ENCODE measurements at regions not wholly inside any gene's neighbourhood (a gene's known extent, or its start where the extent isn't known, plus 50 kb on each side); places are given as distances from the start of the nearest gene placed in this dataset.

DNA sequence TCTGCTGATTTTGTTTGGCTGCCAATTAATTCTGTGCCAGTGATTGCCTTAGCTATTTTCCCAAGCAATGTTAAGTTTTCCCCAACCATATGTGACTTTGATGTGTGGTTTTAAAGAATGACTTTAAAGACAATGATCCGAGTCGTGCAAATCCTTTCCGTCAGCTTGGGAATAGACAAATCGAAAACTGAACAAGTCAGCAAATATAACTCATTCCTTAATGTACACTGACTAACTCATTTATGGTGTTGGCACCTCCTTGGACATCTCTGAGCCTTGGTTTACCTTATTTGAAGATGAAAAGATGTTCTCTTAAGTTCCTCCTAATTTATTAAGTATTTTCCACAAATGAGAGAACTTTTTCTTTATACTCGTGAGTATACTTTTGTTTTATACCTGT lies 249.4 kb upstream of the SLCO3A1 start:
- Histone ChIP-seq H3K4me2 (ENCODE audit: low read depth, low read length, poor library complexity, severe bottlenecking) (no peak overlapping the region), H4K20me1 (ENCODE audit: insufficient read depth, low read depth, low read length) (no peaks in the 10 kb centered on the region), H3K9me2 (replicated peaks; ENCODE audit: insufficient read depth, low read length) (no peaks in the 10 kb centered on the region), H3K27me3 (ENCODE audit: low read length) (no peaks in the 10 kb centered on the region), H3K79me2 (ENCODE audit: low read length) (no peaks in the 10 kb centered on the region), H3K9ac (ENCODE audit: low read length) (no peak overlapping the region), H2AFZ (ENCODE audit: low read length) (no peak overlapping the region), H3K9me3 (ENCODE audit: low read length) (no peaks in the 10 kb centered on the region), H3K27ac (ENCODE audit: low read length) (no peak overlapping the region), H3K4me1 (ENCODE audit: low read length) (no peaks in the 10 kb centered on the region), H3K36me3 (ENCODE audit: insufficient read depth, low read length) (no peaks in the 10 kb centered on the region), H3K4me3 (ENCODE audit: low read length) (no peak overlapping the region)
- no peak for DNase-seq

DNA sequence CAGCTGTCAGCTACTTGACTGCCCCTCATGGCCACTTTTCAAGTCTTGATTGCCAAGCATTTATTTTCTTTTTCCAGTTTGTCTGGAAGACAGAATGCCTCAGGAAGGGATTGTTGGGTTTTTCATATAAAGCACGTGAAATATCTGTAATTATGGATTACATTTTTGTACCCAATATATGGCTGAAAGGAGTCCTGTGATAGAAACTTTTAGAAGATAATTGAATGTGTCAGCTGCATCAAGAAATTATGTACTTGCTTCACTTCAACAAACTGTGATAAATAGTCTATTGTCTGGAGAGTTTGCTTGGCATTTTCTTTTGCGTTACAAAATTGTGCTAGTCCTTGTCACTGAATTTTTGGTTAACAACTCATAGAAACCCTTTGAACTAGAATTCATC lies 247.9 kb upstream of the SLCO3A1 start:
- Histone ChIP-seq H3K36me3 (ENCODE audit: insufficient read depth, low read length) (no peaks in the 10 kb centered on the region), H3K27me3 (ENCODE audit: low read length) (no peaks in the 10 kb centered on the region), H3K4me1 (ENCODE audit: low read length) (no peaks in the 10 kb centered on the region), H3K27ac (ENCODE audit: low read length) (no peak overlapping the region), H3K79me2 (ENCODE audit: low read length) (no peaks in the 10 kb centered on the region), H3K4me2 (ENCODE audit: low read depth, low read length, poor library complexity, severe bottlenecking) (no peak overlapping the region), H4K20me1 (ENCODE audit: insufficient read depth, low read depth, low read length) (no peaks in the 10 kb centered on the region), H3K4me3 (ENCODE audit: low read length) (no peak overlapping the region), H3K9me3 (ENCODE audit: low read length) (no peaks in the 10 kb centered on the region), H3K9me2 (replicated peaks; ENCODE audit: insufficient read depth, low read length) (no peaks in the 10 kb centered on the region), H2AFZ (ENCODE audit: low read length) (no peak overlapping the region), H3K9ac (ENCODE audit: low read length) (no peak overlapping the region)
- no peak for DNase-seq

DNA sequence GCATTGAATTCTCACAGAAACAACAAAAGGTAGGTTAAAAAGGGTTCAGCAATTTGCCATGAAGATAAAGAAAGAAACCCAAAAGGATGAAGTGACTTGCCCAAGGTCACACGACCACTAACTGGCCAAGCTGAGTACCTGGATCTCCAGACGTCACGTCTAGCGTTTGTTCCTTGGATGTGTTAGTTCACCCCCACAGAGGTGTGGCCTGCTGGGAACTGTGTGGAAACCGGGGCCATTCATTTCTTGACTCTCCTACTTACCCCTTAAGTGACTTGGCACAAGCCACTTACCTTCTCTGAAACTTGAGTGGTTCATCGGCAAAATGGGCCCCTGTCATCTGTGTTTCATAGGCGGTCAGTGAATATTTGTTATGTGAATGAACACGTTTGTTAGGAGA lies 244.3 kb upstream of the SLCO3A1 start:
- Histone ChIP-seq H3K9me3 (ENCODE audit: low read length) (no peaks in the 10 kb centered on the region), H3K4me1 (ENCODE audit: low read length) (no peaks in the 10 kb centered on the region), H3K27ac (ENCODE audit: low read length) (no peak overlapping the region), H3K79me2 (ENCODE audit: low read length) (no peaks in the 10 kb centered on the region), H3K4me3 (ENCODE audit: low read length) (no peak overlapping the region), H3K9ac (ENCODE audit: low read length) (no peak overlapping the region), H3K36me3 (ENCODE audit: insufficient read depth, low read length) (no peaks in the 10 kb centered on the region), H3K9me2 (replicated peaks; ENCODE audit: insufficient read depth, low read length) (no peaks in the 10 kb centered on the region), H3K4me2 (ENCODE audit: low read depth, low read length, poor library complexity, severe bottlenecking) (no peak overlapping the region), H4K20me1 (ENCODE audit: insufficient read depth, low read depth, low read length) (no peaks in the 10 kb centered on the region), H2AFZ (ENCODE audit: low read length) (no peak overlapping the region), H3K27me3 (ENCODE audit: low read length) (no peaks in the 10 kb centered on the region)
- no peak for DNase-seq

DNA sequence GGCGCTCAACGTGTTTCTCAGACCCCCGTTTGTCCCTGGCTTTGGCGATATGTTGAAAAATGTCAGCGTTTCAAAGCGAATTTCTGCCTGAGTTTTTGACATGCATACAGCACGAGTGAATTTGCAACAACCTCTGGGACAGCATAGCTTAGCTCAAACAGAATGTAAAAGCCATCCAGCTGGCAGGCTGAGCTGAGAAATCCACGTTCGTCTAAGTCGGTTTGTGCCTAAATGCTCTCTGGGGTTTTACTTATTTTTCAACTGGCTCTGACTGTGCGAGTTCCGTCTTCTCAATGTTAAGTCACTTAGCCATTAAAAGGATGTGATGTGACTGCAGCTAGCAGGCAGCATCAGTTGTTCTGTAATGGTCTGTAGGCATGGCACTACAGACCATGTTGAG lies 243.5 kb upstream of the SLCO3A1 start:
- no peak overlapping the region for H3K9ac ChIP-seq (ENCODE audit: low read length)
- no peaks in the 10 kb centered on the region for H3K27me3 ChIP-seq (ENCODE audit: low read length)
- no peak overlapping the region for H3K4me2 ChIP-seq (ENCODE audit: low read depth, low read length, poor library complexity, severe bottlenecking)
- DNase-seq = no peak
- H4K20me1 ChIP-seq (ENCODE audit: insufficient read depth, low read depth, low read length) = no peaks in the 10 kb centered on the region
- H3K4me1 ChIP-seq (ENCODE audit: low read length) = no peaks in the 10 kb centered on the region
- no peaks in the 10 kb centered on the region for H3K79me2 ChIP-seq (ENCODE audit: low read length)
- no peaks in the 10 kb centered on the region for H3K9me2 ChIP-seq (replicated peaks; ENCODE audit: insufficient read depth, low read length)
- H3K9me3 ChIP-seq (ENCODE audit: low read length) = no peaks in the 10 kb centered on the region
- H3K27ac ChIP-seq (ENCODE audit: low read length) = no peak overlapping the region
- no peak overlapping the region for H3K4me3 ChIP-seq (ENCODE audit: low read length)
- H2AFZ ChIP-seq (ENCODE audit: low read length) = no peak overlapping the region
- H3K36me3 ChIP-seq (ENCODE audit: insufficient read depth, low read length) = no peaks in the 10 kb centered on the region

DNA sequence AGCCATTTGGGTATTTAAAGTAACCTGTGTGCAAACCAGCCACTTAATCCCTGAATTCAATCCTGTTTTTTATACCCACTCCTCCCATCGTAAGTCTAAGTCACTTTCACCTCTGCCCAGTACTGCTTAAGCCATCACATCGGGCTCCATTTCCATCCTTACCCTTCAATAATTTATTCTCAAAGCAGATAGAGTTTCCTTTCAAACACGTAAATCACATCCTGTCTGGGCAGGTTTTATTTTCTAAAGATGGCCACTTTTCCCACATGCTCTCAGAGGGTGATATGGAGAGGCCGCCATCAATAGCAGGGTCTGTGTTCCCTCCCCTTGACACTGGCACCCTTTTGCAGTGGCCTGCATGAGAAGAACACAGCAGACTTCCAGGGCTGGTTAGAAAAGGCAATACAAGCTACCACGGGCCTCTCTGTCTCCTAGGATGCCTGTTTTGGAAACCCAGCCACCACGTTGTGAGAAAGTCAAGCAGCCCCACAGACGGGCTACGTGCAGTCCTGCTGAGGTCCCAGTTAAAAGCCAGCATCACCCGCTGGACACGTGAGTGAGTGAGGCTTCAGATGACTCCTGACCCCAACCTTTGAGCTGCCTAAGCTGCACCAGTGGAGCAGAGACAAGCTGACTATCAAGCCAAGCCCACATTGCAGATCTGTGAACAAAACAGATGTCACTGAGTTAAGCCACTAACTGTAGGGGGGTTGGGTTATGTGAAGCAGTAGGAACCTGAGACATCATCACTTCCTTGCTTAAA lies 241.8 kb upstream of the SLCO3A1 start:
- no peaks in the 10 kb centered on the region for H3K79me2 ChIP-seq (ENCODE audit: low read length)
- no peak overlapping the region for H3K27ac ChIP-seq (ENCODE audit: low read length)
- no peaks in the 10 kb centered on the region for H3K4me1 ChIP-seq (ENCODE audit: low read length)
- no peak for DNase-seq
- no peaks in the 10 kb centered on the region for H3K27me3 ChIP-seq (ENCODE audit: low read length)
- no peaks in the 10 kb centered on the region for H3K36me3 ChIP-seq (ENCODE audit: insufficient read depth, low read length)
- no peak overlapping the region for H3K9ac ChIP-seq (ENCODE audit: low read length)
- H4K20me1 ChIP-seq (ENCODE audit: insufficient read depth, low read depth, low read length) = no peaks in the 10 kb centered on the region
- no peak overlapping the region for H3K4me2 ChIP-seq (ENCODE audit: low read depth, low read length, poor library complexity, severe bottlenecking)
- no peaks in the 10 kb centered on the region for H3K9me2 ChIP-seq (replicated peaks; ENCODE audit: insufficient read depth, low read length)
- no peaks in the 10 kb centered on the region for H3K9me3 ChIP-seq (ENCODE audit: low read length)
- H3K4me3 ChIP-seq (ENCODE audit: low read length) = no peak overlapping the region
- H2AFZ ChIP-seq (ENCODE audit: low read length) = no peak overlapping the region

DNA sequence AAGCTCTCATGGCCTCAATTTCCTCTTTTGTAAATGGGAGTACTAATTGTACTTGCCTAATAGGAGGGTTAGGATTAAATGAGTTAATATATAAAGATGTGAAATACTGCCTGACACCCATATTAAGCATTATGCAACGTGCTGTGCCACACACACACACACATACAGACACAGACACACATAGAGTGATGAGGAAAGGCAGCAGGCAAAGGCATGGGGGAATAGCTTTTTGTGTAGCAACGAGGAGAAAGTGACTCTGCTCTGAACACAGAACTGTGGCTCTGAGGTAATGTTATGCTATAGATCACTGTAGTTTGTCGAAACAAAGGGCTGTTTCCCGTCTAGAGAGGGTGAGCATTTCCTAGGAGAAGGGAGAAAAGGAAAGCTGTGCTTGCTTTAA lies 233.3 kb upstream of the SLCO3A1 start:
- Histone ChIP-seq H3K4me3 (ENCODE audit: low read length) (no peak overlapping the region), H3K36me3 (ENCODE audit: insufficient read depth, low read length) (no peaks in the 10 kb centered on the region), H3K4me2 (ENCODE audit: low read depth, low read length, poor library complexity, severe bottlenecking) (no peak overlapping the region), H3K9me3 (ENCODE audit: low read length) (no peaks in the 10 kb centered on the region), H3K4me1 (ENCODE audit: low read length) (no peaks in the 10 kb centered on the region), H3K27ac (ENCODE audit: low read length) (no peak overlapping the region), H3K79me2 (ENCODE audit: low read length) (no peaks in the 10 kb centered on the region), H3K9ac (ENCODE audit: low read length) (no peak overlapping the region), H2AFZ (ENCODE audit: low read length) (no peak overlapping the region), H3K9me2 (replicated peaks; ENCODE audit: insufficient read depth, low read length) (no peaks in the 10 kb centered on the region), H3K27me3 (ENCODE audit: low read length) (no peaks in the 10 kb centered on the region), H4K20me1 (ENCODE audit: insufficient read depth, low read depth, low read length) (no peaks in the 10 kb centered on the region)
- DNase-seq = no peak

DNA sequence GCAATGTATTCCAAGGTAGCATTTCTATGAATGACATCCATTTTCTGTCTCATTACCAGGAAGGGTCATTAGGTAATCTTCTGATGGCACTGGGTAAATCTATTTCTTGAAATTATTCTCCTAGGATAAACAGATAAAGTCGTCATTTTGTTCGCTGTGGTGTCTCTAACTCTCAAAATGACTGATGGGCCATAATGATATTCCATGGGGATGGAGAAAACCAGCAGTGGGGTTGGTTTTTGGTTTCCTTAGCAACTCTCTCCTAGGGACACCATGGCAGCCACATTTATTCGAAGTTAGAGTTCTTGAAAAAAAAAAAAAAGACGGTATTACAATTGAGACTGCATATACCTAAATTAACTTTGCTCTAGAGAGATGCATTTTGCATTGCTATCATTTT lies 231.3 kb upstream of the SLCO3A1 start:
- H3K36me3 ChIP-seq (ENCODE audit: insufficient read depth, low read length) = no peaks in the 10 kb centered on the region
- no peak overlapping the region for H3K9ac ChIP-seq (ENCODE audit: low read length)
- H3K4me1 ChIP-seq (ENCODE audit: low read length) = no peaks in the 10 kb centered on the region
- H3K9me2 ChIP-seq (replicated peaks; ENCODE audit: insufficient read depth, low read length) = no peaks in the 10 kb centered on the region
- no peaks in the 10 kb centered on the region for H3K9me3 ChIP-seq (ENCODE audit: low read length)
- H4K20me1 ChIP-seq (ENCODE audit: insufficient read depth, low read depth, low read length) = no peaks in the 10 kb centered on the region
- H3K27me3 ChIP-seq (ENCODE audit: low read length) = no peaks in the 10 kb centered on the region
- H3K79me2 ChIP-seq (ENCODE audit: low read length) = no peaks in the 10 kb centered on the region
- no peak overlapping the region for H3K4me3 ChIP-seq (ENCODE audit: low read length)
- no peak for DNase-seq
- no peak overlapping the region for H3K4me2 ChIP-seq (ENCODE audit: low read depth, low read length, poor library complexity, severe bottlenecking)
- no peak overlapping the region for H2AFZ ChIP-seq (ENCODE audit: low read length)
- H3K27ac ChIP-seq (ENCODE audit: low read length) = no peak overlapping the region

DNA sequence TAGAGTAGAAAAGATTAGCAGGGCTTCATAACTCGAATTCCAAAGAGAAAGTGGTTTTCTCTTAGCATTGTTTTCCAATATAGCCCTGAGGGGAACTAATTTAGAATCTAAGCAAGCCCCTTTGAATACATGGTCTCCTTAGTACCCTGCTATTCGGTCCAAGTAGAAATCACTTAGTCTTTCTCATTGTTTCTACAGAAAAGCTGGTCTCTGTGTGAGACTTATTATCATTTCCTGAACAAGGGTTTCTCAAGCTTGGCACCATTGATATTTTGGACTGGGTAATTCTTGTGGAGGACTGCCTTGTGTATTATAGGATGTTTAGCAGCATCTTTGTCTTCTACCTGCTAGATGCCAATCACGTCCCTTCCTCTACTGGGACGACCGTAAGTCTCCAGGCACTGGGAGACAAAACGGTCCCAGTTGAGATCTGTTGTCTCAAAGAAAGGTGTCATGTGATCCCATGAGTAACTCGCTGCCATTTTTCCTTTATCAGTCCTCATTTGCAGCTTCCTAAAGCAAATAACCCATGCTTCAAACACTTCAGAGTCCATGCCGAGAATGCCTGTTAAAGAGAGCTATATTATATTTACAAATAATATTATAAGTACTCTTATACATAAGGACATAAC lies 230.7 kb upstream of the SLCO3A1 start:
- H3K4me3 ChIP-seq (ENCODE audit: low read length) = no peak overlapping the region
- no peak overlapping the region for H3K27ac ChIP-seq (ENCODE audit: low read length)
- no peaks in the 10 kb centered on the region for H3K36me3 ChIP-seq (ENCODE audit: insufficient read depth, low read length)
- no peak for DNase-seq
- no peak overlapping the region for H2AFZ ChIP-seq (ENCODE audit: low read length)
- H3K79me2 ChIP-seq (ENCODE audit: low read length) = no peaks in the 10 kb centered on the region
- no peaks in the 10 kb centered on the region for H4K20me1 ChIP-seq (ENCODE audit: insufficient read depth, low read depth, low read length)
- H3K9me2 ChIP-seq (replicated peaks; ENCODE audit: insufficient read depth, low read length) = no peaks in the 10 kb centered on the region
- no peaks in the 10 kb centered on the region for H3K27me3 ChIP-seq (ENCODE audit: low read length)
- H3K9me3 ChIP-seq (ENCODE audit: low read length) = no peaks in the 10 kb centered on the region
- H3K4me1 ChIP-seq (ENCODE audit: low read length) = no peaks in the 10 kb centered on the region
- no peak overlapping the region for H3K9ac ChIP-seq (ENCODE audit: low read length)
- H3K4me2 ChIP-seq (ENCODE audit: low read depth, low read length, poor library complexity, severe bottlenecking) = no peak overlapping the region

Measured in Karpas-422 (cell line).